OCI-LY1 (cell line): ENCODE measurements at regions not wholly inside any gene's neighbourhood (a gene's known extent, or its start where the extent isn't known, plus 50 kb on each side); places are given as distances from the start of the nearest gene placed in this dataset.

ENCODE experiments used
- H2AFZ ChIP-seq: fragments of 200-600 bp; sonication (generic), shearing (Covaris generic); 2 replicates; pipeline ENCODE4 v1.6.0; 2014; ENCODE audit warnings: antibody characterized with exemption, mild to moderate bottlenecking, low read length
- H3F3A ChIP-seq: fragments of 200-600 bp; sonication (generic), shearing (Covaris generic); 2 replicates; pipeline ENCODE4 v1.6.0; 2014; ENCODE audit warnings: mild to moderate bottlenecking, antibody characterized with exemption, low read length, moderate library complexity; ENCODE audit not compliant: insufficient read depth
- H3K27ac ChIP-seq: fragments of 200-600 bp; sonication (generic); 2 replicates; pipeline ENCODE4 v1.5.1; 2014; ENCODE audit warnings: low read length, mixed run types, mild to moderate bottlenecking, low read depth; ENCODE audit not compliant: poor library complexity, severe bottlenecking
- H3K27me3 ChIP-seq: fragments of 200-600 bp; sonication (generic); 2 replicates; pipeline ENCODE4 v1.6.0; 2014; ENCODE audit warnings: antibody characterized with exemption, mild to moderate bottlenecking, low read length, moderate library complexity; ENCODE audit not compliant: insufficient read depth
- H3K36me3 ChIP-seq: fragments of 200-600 bp; sonication (generic); 2 replicates; pipeline ENCODE4 v1.6.1; 2014; ENCODE audit warnings: mild to moderate bottlenecking, antibody characterized with exemption, low read length, moderate library complexity, mixed read lengths; ENCODE audit not compliant: insufficient read depth
- H3K4me1 ChIP-seq: fragments of 200-600 bp; sonication (generic); 2 replicates; pipeline ENCODE4 v1.5.1; 2014; ENCODE audit warnings: mild to moderate bottlenecking, low read length, moderate library complexity; ENCODE audit not compliant: insufficient read depth, severe bottlenecking
- H3K4me2 ChIP-seq: fragments of 200-600 bp; sonication (generic), shearing (Covaris generic); 2 replicates; pipeline ENCODE4 v1.6.1; 2014; ENCODE audit warnings: low read length
- H3K4me3 ChIP-seq: fragments of 200-600 bp; sonication (generic); 2 replicates; pipeline ENCODE4 v1.5.1; 2014; ENCODE audit warnings: low read length, low read depth, mild to moderate bottlenecking, mixed read lengths; ENCODE audit not compliant: poor library complexity, severe bottlenecking
- H3K79me2 ChIP-seq: fragments of 200-600 bp; shearing (Covaris generic); 2 replicates; pipeline ENCODE4 v1.6.1; 2016; ENCODE audit warnings: mixed run types, low read length, mixed read lengths; ENCODE audit not compliant: insufficient read depth
- H3K9ac ChIP-seq: fragments of 200-600 bp; sonication (generic), shearing (Covaris generic); 2 replicates; pipeline ENCODE4 v1.6.1; 2014; ENCODE audit warnings: mild to moderate bottlenecking, low read length, mixed read lengths
- H3K9me2 ChIP-seq: fragments of 200-600 bp; sonication (generic), shearing (Covaris generic); 2 replicates; pipeline ENCODE4 v1.6.1; 2014; ENCODE audit warnings: low read depth, mild to moderate bottlenecking, low read length, mixed read lengths
- H3K9me3 ChIP-seq: fragments of 200-600 bp; shearing (Covaris generic); 2 replicates; pipeline ENCODE4 v1.6.1; 2014; ENCODE audit warnings: low read length, mixed read lengths
- H4K20me1 ChIP-seq: fragments of 200-600 bp; sonication (generic), shearing (Covaris generic); 2 replicates; pipeline ENCODE4 v1.6.0; 2016; ENCODE audit warnings: mild to moderate bottlenecking, low read length; ENCODE audit not compliant: insufficient read depth
- CTCF ChIP-seq: fragments of 200-600 bp; sonication (generic), shearing (Covaris generic); IDR thresholded peaks from 2 replicates; pipeline ENCODE4 v1.5.1; 2017; ENCODE audit warnings: mild to moderate bottlenecking, antibody characterized with exemption, low read length, moderate library complexity, mixed read lengths
- EZH2 ChIP-seq: fragments of 200-600 bp; sonication (generic), shearing (Covaris generic); IDR thresholded peaks from 2 replicates; pipeline ENCODE4 v1.8.0; 2017; ENCODE audit warnings: borderline replicate concordance, mixed run types, mild to moderate bottlenecking, antibody characterized with exemption, low read length, moderate library complexity, mixed read lengths

- Histone ChIP-seq H3K4me1 (no peaks in the 10 kb centered on the region), H4K20me1 (no peaks in the 10 kb centered on the region), H3K9ac (no peak overlapping the region), H3K27me3 (no peaks in the 10 kb centered on the region; the same call in 1 of the 2 replicates), H2AFZ (no peak overlapping the region), H3K4me2 (no peak overlapping the region), H3K4me3 (no peak overlapping the region), H3K79me2 (no peaks in the 10 kb centered on the region), H3F3A (no peaks in the 10 kb centered on the region), H3K9me2 (no peaks in the 10 kb centered on the region), H3K9me3 (no peaks in the 10 kb centered on the region), H3K36me3 (no peaks in the 10 kb centered on the region), H3K27ac (no peak overlapping the region)
- TF ChIP-seq CTCF, result no peak
- TF ChIP-seq EZH2, result no peak
These were observed 164.6 kb upstream of the TNRC6C start for GRCh38 chr17:77793971-77794235.

GRCh38 chr17:77794846-77795245 lies 163.7 kb upstream of the TNRC6C start:
- no peak overlapping the region for H3K27ac ChIP-seq
- no peak overlapping the region for H3K4me2 ChIP-seq
- TF ChIP-seq EZH2 (no peak), CTCF (no peak)
- no peaks in the 10 kb centered on the region; the same call in 1 of the 2 replicates for H3K27me3 ChIP-seq
- no peaks in the 10 kb centered on the region for H3K79me2 ChIP-seq
- no peaks in the 10 kb centered on the region for H3K9me3 ChIP-seq
- no peaks in the 10 kb centered on the region for H4K20me1 ChIP-seq
- H3K36me3 ChIP-seq, result no peaks in the 10 kb centered on the region
- H2AFZ ChIP-seq, result no peak overlapping the region
- H3K4me1 ChIP-seq, result no peaks in the 10 kb centered on the region
- no peak overlapping the region for H3K9ac ChIP-seq
- no peaks in the 10 kb centered on the region for H3K9me2 ChIP-seq
- H3F3A ChIP-seq, result no peaks in the 10 kb centered on the region
- no peak overlapping the region for H3K4me3 ChIP-seq

GRCh38 chr17:77795685-77796084 lies 162.8 kb upstream of the TNRC6C start:
- H4K20me1 ChIP-seq, result no peaks in the 10 kb centered on the region
- no peaks in the 10 kb centered on the region for H3K36me3 ChIP-seq
- H3K9me2 ChIP-seq, result no peaks in the 10 kb centered on the region
- H3K4me3 ChIP-seq, result no peak overlapping the region
- no peaks in the 10 kb centered on the region for H3K4me1 ChIP-seq
- TF ChIP-seq EZH2 (no peak), CTCF (no peak)
- no peak overlapping the region for H3K9ac ChIP-seq
- no peak overlapping the region for H3K27ac ChIP-seq
- H3K4me2 ChIP-seq, result no peak overlapping the region
- no peaks in the 10 kb centered on the region for H3K9me3 ChIP-seq
- H3F3A ChIP-seq, result no peaks in the 10 kb centered on the region
- no peaks in the 10 kb centered on the region for H3K79me2 ChIP-seq
- no peak overlapping the region for H2AFZ ChIP-seq
- H3K27me3 ChIP-seq, result no peaks in the 10 kb centered on the region; the same call in 1 of the 2 replicates
